H9 (cell line): ENCODE measurements at regions not wholly inside any gene's neighbourhood (a gene's known extent, or its start where the extent isn't known, plus 50 kb on each side); places are given as distances from the start of the nearest gene placed in this dataset.
A peak's percentile ranks its signal among the peaks of the same experiment; 100 is the strongest.

Experiments used
- DNase-seq: peaks from one replicate; pipeline ENCODE4 v3.0.0-alpha.2; 2017
- H2AFZ ChIP-seq: one replicate; pipeline ENCODE4 v1.6.1; 2013; ENCODE audit warnings: mild to moderate bottlenecking, low read length, control low read depth, moderate library complexity
- H2AK5ac ChIP-seq: 2 replicates; pipeline ENCODE4 v1.6.1; 2013; ENCODE audit warnings: low read length, control low read depth, mixed read lengths; ENCODE audit not compliant: insufficient read length
- H2BK120ac ChIP-seq: one replicate; pipeline ENCODE4 v1.6.1; 2013; ENCODE audit warnings: low read depth, mild to moderate bottlenecking, low read length, control low read depth, inconsistent platforms; ENCODE audit not compliant: poor library complexity, severe bottlenecking
- H2BK12ac ChIP-seq: 2 replicates; pipeline ENCODE4 v1.6.1; 2013; ENCODE audit warnings: low read length, control low read depth, mixed read lengths, low read depth; ENCODE audit not compliant: insufficient read length
- H2BK15ac ChIP-seq: 2 replicates; pipeline ENCODE4 v1.6.1; 2013; ENCODE audit warnings: low read depth, low read length, control low read depth
- H2BK20ac ChIP-seq: one replicate; pipeline ENCODE4 v1.6.1; 2013; ENCODE audit warnings: low read depth, mild to moderate bottlenecking, low read length, control low read depth, inconsistent platforms; ENCODE audit not compliant: poor library complexity, severe bottlenecking
- H2BK5ac ChIP-seq: 2 replicates; pipeline ENCODE4 v1.6.1; 2013; ENCODE audit warnings: low read length, control low read depth, mixed read lengths; ENCODE audit not compliant: insufficient read length
- H3K14ac ChIP-seq: 2 replicates; pipeline ENCODE4 v1.6.1; 2013; ENCODE audit warnings: low read length, control low read depth; ENCODE audit not compliant: insufficient read depth
- H3K18ac ChIP-seq: 2 replicates; pipeline ENCODE4 v1.6.1; 2013; ENCODE audit warnings: low read depth, mild to moderate bottlenecking, mixed read lengths, low read length, control low read depth; ENCODE audit not compliant: insufficient read length
- H3K23ac ChIP-seq: 2 replicates; pipeline ENCODE4 v1.6.1; 2013; ENCODE audit warnings: low read length, control low read depth, mixed read lengths, low read depth; ENCODE audit not compliant: insufficient read length
- H3K23me2 ChIP-seq: 2 replicates; pipeline ENCODE4 v1.6.1; 2013; ENCODE audit warnings: low read depth, mild to moderate bottlenecking, mixed read lengths, low read length, control low read depth; ENCODE audit not compliant: insufficient read length, poor library complexity, severe bottlenecking
- H3K27ac ChIP-seq: 2 replicates; pipeline ENCODE4 v1.5.1; 2013; ENCODE audit warnings: low read length, control low read depth, mixed read lengths, low read depth; ENCODE audit not compliant: insufficient read length
- H3K27me3 ChIP-seq: 2 replicates; pipeline ENCODE4 v1.6.1; 2013; ENCODE audit warnings: low read length, control low read depth, inconsistent platforms; ENCODE audit not compliant: insufficient read depth
- H3K4ac ChIP-seq: 2 replicates; pipeline ENCODE4 v1.6.1; 2013; ENCODE audit warnings: low read depth, mild to moderate bottlenecking, control low read depth, inconsistent platforms, low read length, moderate library complexity
- H3K4me1 ChIP-seq: 2 replicates; pipeline ENCODE4 v1.6.1; 2013; ENCODE audit warnings: low read length, control low read depth, inconsistent platforms; ENCODE audit not compliant: insufficient read depth
- H3K4me2 ChIP-seq: 2 replicates; pipeline ENCODE4 v1.6.1; 2013; ENCODE audit warnings: low read length, control low read depth, mixed read lengths; ENCODE audit not compliant: insufficient read length, insufficient read depth
- H3K56ac ChIP-seq: 2 replicates; pipeline ENCODE4 v1.6.1; 2013; ENCODE audit warnings: low read depth, mild to moderate bottlenecking, mixed read lengths, low read length, control low read depth; ENCODE audit not compliant: insufficient read length
- H3K79me1 ChIP-seq: 2 replicates; pipeline ENCODE4 v1.6.1; 2013; ENCODE audit warnings: low read depth, mild to moderate bottlenecking, moderate library complexity, low read length, control low read depth, inconsistent platforms; ENCODE audit not compliant: insufficient read depth, poor library complexity, severe bottlenecking
- H3K79me2 ChIP-seq: 2 replicates; pipeline ENCODE4 v1.6.1; 2013; ENCODE audit warnings: low read length, control low read depth, inconsistent platforms; ENCODE audit not compliant: insufficient read depth
- H3K9ac ChIP-seq: 2 replicates; pipeline ENCODE4 v1.6.1; 2013; ENCODE audit warnings: low read length, control low read depth, mixed read lengths; ENCODE audit not compliant: insufficient read length; ENCODE audit errors: extremely low read depth
- H3K9me3 ChIP-seq: one replicate; pipeline ENCODE4 v1.6.1; 2013; ENCODE audit warnings: low read depth, low read length, inconsistent platforms; ENCODE audit not compliant: control insufficient read depth
- H3T11ph ChIP-seq: one replicate; pipeline ENCODE4 v1.6.1; 2013; ENCODE audit warnings: mild to moderate bottlenecking, low read length, control low read depth, inconsistent platforms
- H4K20me1 ChIP-seq: one replicate; pipeline ENCODE4 v1.6.1; 2013; ENCODE audit not compliant: control insufficient read depth, insufficient read length, insufficient read depth
- H4K5ac ChIP-seq: 2 replicates; pipeline ENCODE4 v1.6.1; 2013; ENCODE audit warnings: low read depth, mild to moderate bottlenecking, mixed read lengths, low read length, control low read depth; ENCODE audit not compliant: insufficient read length
- H4K8ac ChIP-seq: replicated peaks from 2 replicates; pipeline ENCODE4 v1.6.1; 2013; ENCODE audit warnings: low read length, control low read depth, mixed read lengths, low read depth; ENCODE audit not compliant: insufficient read length
- H4K91ac ChIP-seq: 2 replicates; pipeline ENCODE4 v1.6.1; 2013; ENCODE audit warnings: low read depth, mild to moderate bottlenecking, moderate library complexity, mixed read lengths, low read length, control low read depth; ENCODE audit not compliant: insufficient read length
- H3K27ac Mint-ChIP-seq, 3 experiments: 2 replicates in 2 of 3; 3 replicates in 1 of 3; pipeline ENCODE4 v1.8.0; 2020 to 2021; ENCODE audit warnings: mixed read lengths in 3 of 3, mild to moderate bottlenecking in 1 of 3, moderate library complexity in 1 of 3
- H3K27me3 Mint-ChIP-seq: 2 replicates; pipeline ENCODE4 v1.8.0; 2021; ENCODE audit warnings: low read depth, mild to moderate bottlenecking, moderate library complexity, mixed read lengths
- H3K36me3 Mint-ChIP-seq, 3 experiments: 2 replicates in 2 of 3; 3 replicates in 1 of 3; pipeline ENCODE4 v1.8.0; 2020 to 2021; ENCODE audit warnings: low read depth in 3 of 3, mixed read lengths in 3 of 3; ENCODE audit not compliant: insufficient read depth in 1 of 3
- H3K4me1 Mint-ChIP-seq, 2 experiments: 2 replicates each; pipeline ENCODE4 v1.8.0; 2020; ENCODE audit warnings: mixed read lengths in 2 of 2
- H3K4me3 Mint-ChIP-seq, 2 experiments: 2 replicates in 1 of 2; 3 replicates in 1 of 2; pipeline ENCODE4 v1.8.0; 2020 to 2021; ENCODE audit warnings: mild to moderate bottlenecking in 2 of 2, mixed read lengths in 2 of 2, moderate library complexity in 1 of 2
- H3K9me3 Mint-ChIP-seq, 2 experiments: 2 replicates in 1 of 2; 3 replicates in 1 of 2; pipeline ENCODE4 v1.8.0; 2020; ENCODE audit warnings: mild to moderate bottlenecking in 2 of 2, mixed read lengths in 2 of 2, moderate library complexity in 1 of 2
- CTCF ChIP-seq: fragments of 200-600 bp; sonication (generic); conservative IDR thresholded peaks from 3 replicates; pipeline ENCODE4 v1.8.0; 2021; ENCODE audit warnings: antibody characterized with exemption, mild to moderate bottlenecking
- WGBS: extraction: QIAGEN DNeasy Blood & Tissue Kit; methylation state at CpG from one replicate; pipeline ENCODE4 v1.1.7; 2013; ENCODE audit warnings: missing lambda C conversion rate, low lambda C conversion rate, mixed read lengths; ENCODE audit not compliant: insufficient read length; ENCODE audit errors: extremely low coverage; 5-methylcytosine and 5-hydroxymethylcytosine counted together

- Mint-ChIP-seq H3K27me3 (peaks cover 18% of the 10 kb centered on the region), H3K4me1 (peaks cover 13 to 20% of the 10 kb centered on the region in 2 experiments), H3K36me3 (no peaks in the 10 kb centered on the region; a peak in 1 of 7 replicates), H3K27ac (peak overlapping the region in 1 of 3 experiments; percentile 47; a peak in 2 of 7 replicates), H3K9me3 (peaks cover 0 to 3% of the 10 kb centered on the region in 2 experiments; a peak in 2 of 5 replicates), H3K4me3 (peak overlapping the region; percentile 34 to 56; a peak in 3 of 5 replicates)
- Histone ChIP-seq H4K91ac (no peak overlapping the region), H2BK15ac (no peak overlapping the region), H3K23me2 (no peaks in the 10 kb centered on the region), H3K4me2 (peak overlapping the region; percentile 17), H3K56ac (no peak overlapping the region), H3K27me3 (no peaks in the 10 kb centered on the region), H4K5ac (no peak overlapping the region), H3K9ac (no peak overlapping the region), H4K8ac (no peak overlapping the region), H2BK5ac (no peak overlapping the region), H2BK12ac (no peak overlapping the region), H3K23ac (no peak overlapping the region), H2AK5ac (no peak overlapping the region), H3K9me3 (no peaks in the 10 kb centered on the region), H2BK120ac (no peak overlapping the region), H3K14ac (peak overlapping the region; percentile 94), H3K4me1 (no peaks in the 10 kb centered on the region), H2BK20ac (no peak overlapping the region), H3K79me2 (no peaks in the 10 kb centered on the region), H3K18ac (peak overlapping the region; percentile 84), H3K4ac (no peak overlapping the region), H2AFZ (no peak overlapping the region), H3T11ph (no peak overlapping the region), H3K79me1 (no peaks in the 10 kb centered on the region), H3K27ac (no peak overlapping the region), H4K20me1 (no peaks in the 10 kb centered on the region)
- DNase-seq, result peak; percentile 75
- TF ChIP-seq CTCF, result no peak
- WGBS, result no CpG with 5 or more reads among the region's 24 CpGs
These were observed 70.4 kb upstream of the BLCAP start for GRCh38 chr20:37598100-37598543.
